Keratinocyte (primary cell): ENCODE measurements at regions not wholly inside any gene's neighbourhood (a gene's known extent, or its start where the extent isn't known, plus 50 kb on each side); places are given as distances from the start of the nearest gene placed in this dataset.

ENCODE experiments used
- DNase-seq: peaks from one replicate; pipeline ENCODE4 v3.0.0-alpha.2; 2011; ENCODE audit warnings: low read depth, missing footprints, low spot score
- FAIRE-seq: peaks from 2 replicates; lab custom pipeline; 2011; peaks lifted over from hg19 to GRCh38; lab: Jason Lieb, UNC
- H2AFZ ChIP-seq: 2 replicates; pipeline ENCODE4 v1.6.0; 2012; ENCODE audit warnings: low read length, control low read depth, inconsistent platforms; ENCODE audit not compliant: control insufficient read depth
- H3K27ac ChIP-seq: 2 replicates; pipeline ENCODE4 v1.5.1; 2011; ENCODE audit warnings: low read length; ENCODE audit not compliant: control insufficient read depth, insufficient read depth
- H3K27me3 ChIP-seq: 3 replicates; pipeline ENCODE4 v1.6.0; 2011; ENCODE audit warnings: low read length; ENCODE audit not compliant: control insufficient read depth, insufficient read depth; ENCODE audit errors: extremely low read depth
- H3K36me3 ChIP-seq, 2 experiments: 2 replicates in 1 of 2; 3 replicates in 1 of 2; pipeline ENCODE4 v1.5.1; 2011; ENCODE audit warnings: low read length in 2 of 2, mild to moderate bottlenecking in 1 of 2; ENCODE audit not compliant: control insufficient read depth in 2 of 2, insufficient read depth in 2 of 2; ENCODE audit errors: extremely low read depth in 1 of 2
- H3K4me1 ChIP-seq: 3 replicates; pipeline ENCODE4 v1.5.1; 2011; ENCODE audit warnings: low read length; ENCODE audit not compliant: control insufficient read depth, insufficient read depth; ENCODE audit errors: extremely low read depth
- H3K4me2 ChIP-seq: 3 replicates; pipeline ENCODE4 v1.6.0; 2011; ENCODE audit warnings: low read depth, low read length; ENCODE audit not compliant: control insufficient read depth, insufficient read depth; ENCODE audit errors: extremely low read depth
- H3K4me3 ChIP-seq, 3 experiments: fragments of 200-600 bp in 1 of 3; sonication (generic) in 1 of 3; 2 replicates in 2 of 3; 3 replicates in 1 of 3; pipeline ENCODE4 v1.5.1; 2011 to 2016; ENCODE audit warnings: low read length in 3 of 3, mild to moderate bottlenecking in 3 of 3, control low read depth in 2 of 3, inconsistent platforms in 1 of 3, low read depth in 1 of 3, mixed read lengths in 1 of 3, mixed run types in 1 of 3, moderate library complexity in 1 of 3; ENCODE audit not compliant: control insufficient read depth in 2 of 3, insufficient read depth in 2 of 3; ENCODE audit errors: extremely low read depth in 1 of 3
- H3K79me2 ChIP-seq: 2 replicates; pipeline ENCODE4 v1.6.0; 2012; ENCODE audit warnings: low read length; ENCODE audit not compliant: control insufficient read depth, insufficient read depth
- H3K9ac ChIP-seq: 3 replicates; pipeline ENCODE4 v1.6.0; 2011; ENCODE audit warnings: low read length; ENCODE audit not compliant: control insufficient read depth, insufficient read depth; ENCODE audit errors: extremely low read depth
- H3K9me1 ChIP-seq: 3 replicates; pipeline ENCODE4 v1.6.0; 2011; ENCODE audit warnings: low read length; ENCODE audit not compliant: control insufficient read depth, insufficient read depth; ENCODE audit errors: extremely low read depth
- H3K9me3 ChIP-seq: 2 replicates; pipeline ENCODE4 v1.5.1; 2012; ENCODE audit warnings: low read depth, low read length; ENCODE audit not compliant: control insufficient read depth
- H4K20me1 ChIP-seq: 3 replicates; pipeline ENCODE4 v1.6.0; 2011; ENCODE audit warnings: low read length; ENCODE audit not compliant: control insufficient read depth, insufficient read depth; ENCODE audit errors: extremely low read depth
- EZH2 ChIP-seq: IDR thresholded peaks from one replicate; pipeline ENCODE4 v1.6.1; 2012; ENCODE audit warnings: inconsistent platforms, mild to moderate bottlenecking, low read length, moderate library complexity
- dilution Hi-C: fragments of 300-500 bp; cut with MboI; formaldehyde crosslinking; loops from one replicate; pipeline ENCODE4 v1.7.0; 2020; ENCODE audit warnings: low sequenced_read_pairs; ENCODE audit not compliant: extremely low pct_ligation_motif_present
- TF ChIP-seq, protein P1 (sequence below), 3 experiments: IDR thresholded peaks in 1 of 3; conservative IDR thresholded peaks in 1 of 3; optimal IDR thresholded peaks in 1 of 3; 2 replicates in 2 of 3; 3 replicates in 1 of 3; pipeline versions ENCODE3 to v1.5.1; 2011; ENCODE audit warnings: low read length in 3 of 3, mild to moderate bottlenecking in 3 of 3, moderate library complexity in 2 of 3, control low read depth in 1 of 3, inconsistent platforms in 1 of 3; ENCODE audit not compliant: insufficient read depth in 2 of 3; ENCODE audit errors: extremely low read depth in 1 of 3

DNA sequence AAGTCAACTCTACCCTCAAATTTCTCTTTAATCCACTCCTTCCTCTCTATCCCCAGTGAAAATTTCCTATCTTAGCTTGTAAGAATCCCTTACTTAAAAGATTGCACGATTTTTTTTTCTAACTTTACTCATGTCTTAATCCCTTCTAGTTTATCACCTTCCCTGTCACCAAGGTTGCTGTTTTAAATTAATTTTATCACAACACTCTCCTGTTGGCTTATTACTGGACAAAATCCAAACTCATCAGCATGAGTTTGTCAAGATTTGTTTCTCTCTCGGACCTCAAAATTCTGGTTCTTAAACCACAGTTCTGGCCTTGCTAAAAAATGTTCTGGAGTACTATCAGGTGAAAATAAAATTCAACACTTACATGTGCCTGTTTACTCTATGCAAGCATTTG lies 959.1 kb upstream of the SLC10A2 start:
- no peak overlapping the region for H3K4me2 ChIP-seq
- no peaks in the 10 kb centered on the region for H3K27me3 ChIP-seq
- H2AFZ ChIP-seq, result no peak overlapping the region
- no peaks in the 10 kb centered on the region for H3K4me1 ChIP-seq
- H3K9me3 ChIP-seq, result no peaks in the 10 kb centered on the region
- FAIRE-seq, result no peak
- no peaks in the 10 kb centered on the region for H4K20me1 ChIP-seq
- H3K4me3 ChIP-seq, result no peak overlapping the region
- TF ChIP-seq, protein P1, sequence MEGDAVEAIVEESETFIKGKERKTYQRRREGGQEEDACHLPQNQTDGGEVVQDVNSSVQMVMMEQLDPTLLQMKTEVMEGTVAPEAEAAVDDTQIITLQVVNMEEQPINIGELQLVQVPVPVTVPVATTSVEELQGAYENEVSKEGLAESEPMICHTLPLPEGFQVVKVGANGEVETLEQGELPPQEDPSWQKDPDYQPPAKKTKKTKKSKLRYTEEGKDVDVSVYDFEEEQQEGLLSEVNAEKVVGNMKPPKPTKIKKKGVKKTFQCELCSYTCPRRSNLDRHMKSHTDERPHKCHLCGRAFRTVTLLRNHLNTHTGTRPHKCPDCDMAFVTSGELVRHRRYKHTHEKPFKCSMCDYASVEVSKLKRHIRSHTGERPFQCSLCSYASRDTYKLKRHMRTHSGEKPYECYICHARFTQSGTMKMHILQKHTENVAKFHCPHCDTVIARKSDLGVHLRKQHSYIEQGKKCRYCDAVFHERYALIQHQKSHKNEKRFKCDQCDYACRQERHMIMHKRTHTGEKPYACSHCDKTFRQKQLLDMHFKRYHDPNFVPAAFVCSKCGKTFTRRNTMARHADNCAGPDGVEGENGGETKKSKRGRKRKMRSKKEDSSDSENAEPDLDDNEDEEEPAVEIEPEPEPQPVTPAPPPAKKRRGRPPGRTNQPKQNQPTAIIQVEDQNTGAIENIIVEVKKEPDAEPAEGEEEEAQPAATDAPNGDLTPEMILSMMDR (optimal IDR thresholded peaks at IDR 0.05 in 1 of 3, IDR thresholded peaks at IDR 0.05 in 1 of 3, conservative IDR thresholded peaks at IDR 0.05 in 1 of 3; ENCODE audit: extremely low read depth in 1 of 3, insufficient read depth in 2 of 3, low read length in 3 of 3), result no peak
- TF ChIP-seq EZH2, result no peak
- dilution Hi-C loops, result no loop called here
- H3K9me1 ChIP-seq, result no peaks in the 10 kb centered on the region
- DNase-seq, result no peak
- H3K79me2 ChIP-seq, result no peaks in the 10 kb centered on the region
- no peak overlapping the region for H3K9ac ChIP-seq
- H3K27ac ChIP-seq, result no peak overlapping the region
- H3K36me3 ChIP-seq, result no peaks in the 10 kb centered on the region

DNA sequence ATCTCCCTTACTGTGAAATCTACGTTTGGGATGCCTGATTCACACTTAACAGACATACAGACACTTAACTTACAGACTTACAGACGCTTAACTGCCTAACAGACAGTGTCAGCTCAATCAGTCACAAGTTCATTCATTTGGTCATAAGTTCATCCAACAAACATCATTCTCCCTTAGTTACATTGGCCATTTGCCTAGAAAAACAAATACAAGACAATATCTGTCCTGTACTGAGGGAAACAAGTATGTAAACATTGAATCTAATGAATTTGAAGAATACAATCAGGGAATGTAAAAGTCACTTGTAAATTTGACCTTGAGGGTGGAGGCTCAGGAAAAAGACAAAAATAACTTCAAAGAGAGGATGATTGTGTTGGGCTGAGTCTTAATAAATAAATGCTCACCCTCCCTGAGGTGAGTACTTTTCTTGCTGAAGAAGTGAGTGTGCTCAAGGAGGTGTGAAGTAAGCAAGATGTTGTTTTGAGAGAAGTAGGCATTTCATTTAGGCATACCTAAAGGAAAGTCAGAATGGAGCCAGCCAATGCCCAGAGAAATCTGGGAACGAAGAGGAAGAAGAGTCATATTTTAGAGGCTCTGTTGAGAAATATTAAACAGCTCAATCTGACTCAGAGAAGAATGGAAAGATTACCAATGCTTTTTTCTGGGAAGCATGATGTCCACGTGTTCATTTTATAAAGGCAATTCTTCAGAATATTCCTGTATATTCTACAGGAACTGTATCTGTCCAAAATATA lies 958.4 kb upstream of the SLC10A2 start:
- Histone ChIP-seq H3K9me1 (no peaks in the 10 kb centered on the region), H3K9ac (no peak overlapping the region), H3K9me3 (no peaks in the 10 kb centered on the region), H4K20me1 (no peaks in the 10 kb centered on the region), H3K4me1 (no peaks in the 10 kb centered on the region), H3K4me2 (no peak overlapping the region), H2AFZ (no peak overlapping the region), H3K27me3 (no peaks in the 10 kb centered on the region), H3K27ac (no peak overlapping the region), H3K36me3 (no peaks in the 10 kb centered on the region), H3K79me2 (no peaks in the 10 kb centered on the region), H3K4me3 (no peak overlapping the region)
- dilution Hi-C loops, result no loop called here
- TF ChIP-seq, protein P1 (optimal IDR thresholded peaks at IDR 0.05 in 1 of 3, IDR thresholded peaks at IDR 0.05 in 1 of 3, conservative IDR thresholded peaks at IDR 0.05 in 1 of 3; ENCODE audit: extremely low read depth in 1 of 3, insufficient read depth in 2 of 3, low read length in 3 of 3), result no peak
- TF ChIP-seq EZH2, result no peak
- FAIRE-seq, result no peak
- no peak for DNase-seq
